ENCODE measurements at regions not wholly inside any gene's neighbourhood (a gene's known extent, or its start where the extent isn't known, plus 50 kb on each side); places are given as distances from the start of the nearest gene placed in this dataset.

DNA sequence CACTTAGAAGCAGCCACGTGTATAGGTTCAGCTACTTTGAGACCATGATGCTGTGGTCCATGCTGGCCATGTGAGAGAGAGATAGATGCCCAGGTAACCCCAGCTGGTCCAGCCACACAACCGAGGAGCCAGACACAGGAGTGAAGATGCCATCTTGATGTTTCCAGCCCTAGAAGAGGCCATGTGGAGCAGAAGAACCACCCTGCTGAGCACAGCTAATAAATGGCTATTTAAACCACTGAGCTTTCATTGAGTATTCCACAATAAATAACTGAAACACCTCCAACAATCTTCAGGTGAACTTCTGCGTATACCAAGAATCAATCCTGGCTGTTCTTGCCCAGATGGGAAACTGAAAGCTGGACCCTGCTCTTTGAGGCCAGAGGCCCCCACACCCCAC lies 84.0 kb upstream of the GSC start:
- Histone ChIP-seq H3K4me2 (ENCODE audit: control insufficient read depth, extremely low read depth, insufficient read depth, low read depth, low read length) (no peak overlapping the region), H3K9ac (ENCODE audit: control insufficient read depth, extremely low read depth, insufficient read depth, low read length) (no peak overlapping the region), H3K79me2 (ENCODE audit: control insufficient read depth, insufficient read depth, low read length) (no peaks in the 10 kb centered on the region), H3K4me1 (ENCODE audit: control insufficient read depth, extremely low read depth, insufficient read depth, low read length) (no peaks in the 10 kb centered on the region), H4K20me1 (ENCODE audit: control insufficient read depth, extremely low read depth, insufficient read depth, low read length) (no peaks in the 10 kb centered on the region), H2AFZ (ENCODE audit: control insufficient read depth, low read length) (no peak overlapping the region), H3K9me1 (ENCODE audit: control insufficient read depth, extremely low read depth, insufficient read depth, low read length) (no peaks in the 10 kb centered on the region), H3K4me3 (ENCODE audit: control insufficient read depth in 2 of 3, extremely low read depth in 1 of 3, insufficient read depth in 2 of 3, low read depth in 1 of 3, low read length in 3 of 3) (no peak overlapping the region), H3K27ac (ENCODE audit: control insufficient read depth, insufficient read depth, low read length) (no peak overlapping the region), H3K36me3 (ENCODE audit: control insufficient read depth in 2 of 2, extremely low read depth in 1 of 2, insufficient read depth in 2 of 2, low read length in 2 of 2) (no peaks in the 10 kb centered on the region), H3K27me3 (ENCODE audit: control insufficient read depth, extremely low read depth, insufficient read depth, low read length) (no peaks in the 10 kb centered on the region), H3K9me3 (ENCODE audit: control insufficient read depth, low read depth, low read length) (peaks cover 4% of the 10 kb centered on the region)
- TF ChIP-seq, protein P1, sequence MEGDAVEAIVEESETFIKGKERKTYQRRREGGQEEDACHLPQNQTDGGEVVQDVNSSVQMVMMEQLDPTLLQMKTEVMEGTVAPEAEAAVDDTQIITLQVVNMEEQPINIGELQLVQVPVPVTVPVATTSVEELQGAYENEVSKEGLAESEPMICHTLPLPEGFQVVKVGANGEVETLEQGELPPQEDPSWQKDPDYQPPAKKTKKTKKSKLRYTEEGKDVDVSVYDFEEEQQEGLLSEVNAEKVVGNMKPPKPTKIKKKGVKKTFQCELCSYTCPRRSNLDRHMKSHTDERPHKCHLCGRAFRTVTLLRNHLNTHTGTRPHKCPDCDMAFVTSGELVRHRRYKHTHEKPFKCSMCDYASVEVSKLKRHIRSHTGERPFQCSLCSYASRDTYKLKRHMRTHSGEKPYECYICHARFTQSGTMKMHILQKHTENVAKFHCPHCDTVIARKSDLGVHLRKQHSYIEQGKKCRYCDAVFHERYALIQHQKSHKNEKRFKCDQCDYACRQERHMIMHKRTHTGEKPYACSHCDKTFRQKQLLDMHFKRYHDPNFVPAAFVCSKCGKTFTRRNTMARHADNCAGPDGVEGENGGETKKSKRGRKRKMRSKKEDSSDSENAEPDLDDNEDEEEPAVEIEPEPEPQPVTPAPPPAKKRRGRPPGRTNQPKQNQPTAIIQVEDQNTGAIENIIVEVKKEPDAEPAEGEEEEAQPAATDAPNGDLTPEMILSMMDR (optimal IDR thresholded peaks at IDR 0.05 in 1 of 3, IDR thresholded peaks at IDR 0.05 in 1 of 3, conservative IDR thresholded peaks at IDR 0.05 in 1 of 3; ENCODE audit: extremely low read depth in 1 of 3, insufficient read depth in 2 of 3, low read length in 3 of 3), result no peak
- TF ChIP-seq EZH2 (IDR thresholded peaks at IDR 0.05; ENCODE audit: low read length), result no peak
- dilution Hi-C loops (cut with MboI; ENCODE audit: extremely low pct_ligation_motif_present, low sequenced_read_pairs), result no loop called here
- FAIRE-seq, result no peak
- no peak for DNase-seq (ENCODE audit: low read depth, low spot score)

DNA sequence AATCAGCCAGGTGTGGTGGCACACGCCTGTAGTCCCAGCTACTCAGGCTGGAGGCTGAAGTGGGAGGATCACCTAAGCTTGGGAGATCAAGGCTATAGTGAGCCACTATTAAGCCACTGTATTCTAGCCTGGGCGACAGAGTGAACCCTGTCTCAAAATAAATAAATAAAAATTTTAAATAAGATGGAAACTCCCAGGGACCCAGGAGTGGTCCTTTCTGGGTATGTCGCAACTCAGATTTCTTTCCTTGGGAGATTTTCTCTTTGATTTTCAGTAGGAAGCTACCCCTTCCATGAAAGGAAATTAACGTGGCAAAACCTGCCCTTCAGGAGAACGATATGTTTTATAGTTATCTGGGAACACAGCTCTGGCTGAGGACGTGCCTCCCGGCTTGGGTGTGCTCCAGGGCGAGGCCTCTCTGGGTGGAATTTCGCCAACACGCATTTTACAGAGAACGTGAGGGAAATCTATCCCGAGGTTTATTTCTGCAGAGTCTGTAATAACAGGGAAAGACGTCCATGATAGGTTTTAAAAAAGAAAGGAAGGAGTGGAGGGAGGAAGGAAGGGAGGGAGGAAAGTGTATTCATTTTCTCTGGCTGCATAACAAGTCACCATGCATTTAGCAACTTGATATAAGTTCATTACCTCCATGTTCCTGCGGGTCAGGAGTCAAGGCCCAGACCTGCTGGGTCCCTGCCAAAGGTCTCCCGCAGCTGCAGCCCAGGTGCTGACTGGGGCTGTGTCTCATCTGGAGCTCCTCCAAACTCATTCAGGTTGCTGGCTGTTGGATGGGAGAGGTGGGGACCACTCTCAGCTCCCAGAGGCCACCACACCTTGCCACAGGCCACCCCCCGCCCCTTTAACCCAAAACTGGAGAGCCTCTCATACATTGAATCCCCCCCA lies 80.6 kb upstream of the GSC start:
- Histone ChIP-seq H3K4me2 (ENCODE audit: control insufficient read depth, extremely low read depth, insufficient read depth, low read depth, low read length) (no peak overlapping the region), H2AFZ (ENCODE audit: control insufficient read depth, low read length) (no peak overlapping the region), H3K79me2 (ENCODE audit: control insufficient read depth, insufficient read depth, low read length) (no peaks in the 10 kb centered on the region), H3K4me3 (ENCODE audit: control insufficient read depth in 2 of 3, extremely low read depth in 1 of 3, insufficient read depth in 2 of 3, low read depth in 1 of 3, low read length in 3 of 3) (no peak overlapping the region), H3K9me1 (ENCODE audit: control insufficient read depth, extremely low read depth, insufficient read depth, low read length) (no peaks in the 10 kb centered on the region), H3K9ac (ENCODE audit: control insufficient read depth, extremely low read depth, insufficient read depth, low read length) (no peak overlapping the region), H4K20me1 (ENCODE audit: control insufficient read depth, extremely low read depth, insufficient read depth, low read length) (no peaks in the 10 kb centered on the region), H3K4me1 (ENCODE audit: control insufficient read depth, extremely low read depth, insufficient read depth, low read length) (no peaks in the 10 kb centered on the region), H3K36me3 (ENCODE audit: control insufficient read depth in 2 of 2, extremely low read depth in 1 of 2, insufficient read depth in 2 of 2, low read length in 2 of 2) (no peaks in the 10 kb centered on the region), H3K27ac (ENCODE audit: control insufficient read depth, insufficient read depth, low read length) (no peak overlapping the region), H3K27me3 (ENCODE audit: control insufficient read depth, extremely low read depth, insufficient read depth, low read length) (no peaks in the 10 kb centered on the region), H3K9me3 (ENCODE audit: control insufficient read depth, low read depth, low read length) (peaks cover 4% of the 10 kb centered on the region)
- dilution Hi-C loops (cut with MboI; ENCODE audit: extremely low pct_ligation_motif_present, low sequenced_read_pairs), result no loop called here
- FAIRE-seq (no peak), DNase-seq (ENCODE audit: low read depth, low spot score) (no peak)
- TF ChIP-seq, protein P1 (optimal IDR thresholded peaks at IDR 0.05 in 1 of 3, IDR thresholded peaks at IDR 0.05 in 1 of 3, conservative IDR thresholded peaks at IDR 0.05 in 1 of 3; ENCODE audit: extremely low read depth in 1 of 3, insufficient read depth in 2 of 3, low read length in 3 of 3), result no peak
- TF ChIP-seq EZH2 (IDR thresholded peaks at IDR 0.05; ENCODE audit: low read length), result no peak

All from keratinocyte (primary cell).